GM10266 (cell line): ENCODE measurements at regions not wholly inside any gene's neighbourhood (a gene's known extent, or its start where the extent isn't known, plus 50 kb on each side); places are given as distances from the start of the nearest gene placed in this dataset.

Experiments
- DNase-seq: peaks from one replicate; pipeline ENCODE4 v3.0.0; 2012; ENCODE audit errors: extremely low spot score
- CTCF ChIP-seq: IDR thresholded peaks from 2 replicates; pipeline ENCODE4 v1.5.1; 2012; ENCODE audit warnings: mild to moderate bottlenecking, low read depth; ENCODE audit not compliant: control insufficient read depth, insufficient read depth; ENCODE audit errors: missing control alignments

GRCh38 chr6:145508107-145508506 is 227.2 kb downstream of the EPM2A start:
- TF ChIP-seq CTCF = no peak
- no peak for DNase-seq

GRCh38 chr6:145517492-145517891 is 217.8 kb downstream of the EPM2A start:
- no peak for TF ChIP-seq CTCF
- DNase-seq = no peak

GRCh38 chr6:145525038-145525437 is 210.3 kb downstream of the EPM2A start:
- no peak for TF ChIP-seq CTCF
- DNase-seq = no peak

GRCh38 chr6:145529582-145529981 is 205.7 kb downstream of the EPM2A start:
- no peak for DNase-seq
- no peak for TF ChIP-seq CTCF

GRCh38 chr6:145530454-145530853 is 204.9 kb downstream of the EPM2A start:
- TF ChIP-seq CTCF = no peak
- DNase-seq = no peak

- TF ChIP-seq CTCF = no peak
These were observed 204.3 kb downstream of the EPM2A start for GRCh38 chr6:145531032-145531431.

GRCh38 chr6:145531822-145532221 is 203.5 kb downstream of the EPM2A start:
- no peak for DNase-seq
- no peak for TF ChIP-seq CTCF

More at GRCh38 chr6:145531032-145531431, 204.3 kb downstream of the EPM2A start:
- DNase-seq = no peak
